HUDEP-2 (cell line): ENCODE measurements at regions not wholly inside any gene's neighbourhood (a gene's known extent, or its start where the extent isn't known, plus 50 kb on each side); places are given as distances from the start of the nearest gene placed in this dataset.

ENCODE experiments used
- DNase-seq, 76 experiments: peaks; one replicate each; lab custom pipeline; 2025; ENCODE audit not compliant: unreplicated experiment in 76 of 76; lab: John Stamatoyannopoulos, UW

GRCh38 chr4:33512397-33512796, 2731.9 kb downstream of the ARAP2 start:
- no peak for DNase-seq

- no peak for DNase-seq
These were observed 2725.5 kb downstream of the ARAP2 start for GRCh38 chr4:33518856-33519255.

GRCh38 chr4:33532821-33533220, 2711.5 kb downstream of the ARAP2 start:
- DNase-seq: no peak

GRCh38 chr4:33536898-33537297, 2707.4 kb downstream of the ARAP2 start:
- DNase-seq: no peak

GRCh38 chr4:33537527-33537926, 2706.8 kb downstream of the ARAP2 start:
- DNase-seq: no peak

- no peak for DNase-seq
These were observed 2700.3 kb downstream of the ARAP2 start for GRCh38 chr4:33543941-33544450.

GRCh38 chr4:33551244-33551643, 2693.1 kb downstream of the ARAP2 start:
- DNase-seq: no peak

GRCh38 chr4:33561259-33561658, 2683.1 kb downstream of the ARAP2 start:
- DNase-seq: no peak

GRCh38 chr4:33566649-33567048, 2677.7 kb downstream of the ARAP2 start:
- no peak for DNase-seq

GRCh38 chr4:33577791-33578190, 2666.5 kb downstream of the ARAP2 start:
- DNase-seq: no peak

- no peak for DNase-seq
These were observed 2664.4 kb downstream of the ARAP2 start for GRCh38 chr4:33579951-33580350.

GRCh38 chr4:33592701-33593100, 2651.6 kb downstream of the ARAP2 start:
- no peak for DNase-seq

- DNase-seq: no peak
These were observed 2637.4 kb downstream of the ARAP2 start for GRCh38 chr4:33606951-33607350.

- no peak for DNase-seq
These were observed 2628.2 kb downstream of the ARAP2 start for GRCh38 chr4:33616121-33616520.

- DNase-seq: no peak
These were observed 2618.6 kb downstream of the ARAP2 start for GRCh38 chr4:33625748-33626147.

GRCh38 chr4:33626221-33626620, 2618.1 kb downstream of the ARAP2 start:
- no peak for DNase-seq

- DNase-seq: no peak
These were observed 2616.0 kb downstream of the ARAP2 start for GRCh38 chr4:33628296-33628695.

- DNase-seq: no peak
These were observed 2595.3 kb downstream of the ARAP2 start for GRCh38 chr4:33649015-33649414.

- no peak for DNase-seq
These were observed 2594.8 kb downstream of the ARAP2 start for GRCh38 chr4:33649471-33649870.

- no peak for DNase-seq
These were observed 2594.3 kb downstream of the ARAP2 start for GRCh38 chr4:33650036-33650435.

- no peak for DNase-seq
These were observed 2585.3 kb downstream of the ARAP2 start for GRCh38 chr4:33658971-33659370.

GRCh38 chr4:33661636-33662035, 2582.7 kb downstream of the ARAP2 start:
- DNase-seq: no peak

GRCh38 chr4:33685939-33686338, 2558.4 kb downstream of the ARAP2 start:
- DNase-seq: no peak
